IMR-90 (cell line): ENCODE measurements at regions not wholly inside any gene's neighbourhood (a gene's known extent, or its start where the extent isn't known, plus 50 kb on each side); places are given as distances from the start of the nearest gene placed in this dataset.

ENCODE experiments used
- ATAC-seq: fragments of 200-7000 bp; cut with Tn5 transposase; 2 replicates; pipeline ENCODE4 v1.9.1; 2020; ENCODE audit warnings: low read depth, mild to moderate bottlenecking, moderate library complexity
- BruUV-seq: library from RNA; stranded (reverse); fragments of 400-500 nt; replicated peaks from 2 replicates; lab custom pipeline; 2021; lab: Mats Ljungman, UMichigan
- CTCF ChIA-PET: fragments of 300-600 bp; formaldehyde crosslinking; extraction: SDS; loops from one replicate; lab custom pipeline; 2021; ENCODE audit warnings: antibody characterized with exemption; lab: Yijun Ruan, JAX
- POLR2A ChIA-PET: fragments of 300-600 bp; sonication (Branson Sonifier 250); formaldehyde crosslinking; loops from one replicate; lab custom pipeline; 2022; ENCODE audit warnings: antibody characterized with exemption; ENCODE audit not compliant: unreplicated experiment; lab: Charles Lee
- DNase-seq: peaks from one replicate; pipeline ENCODE4 v3.0.0; 2013
- H2AFZ ChIP-seq: replicated peaks from 2 replicates; pipeline ENCODE3; 2013; ENCODE audit warnings: low read length, mild to moderate bottlenecking; ENCODE audit not compliant: poor library complexity
- H2AK5ac ChIP-seq: 2 replicates; pipeline ENCODE4 v1.6.1; 2013; ENCODE audit warnings: low read depth, low read length, inconsistent platforms
- H2AK9ac ChIP-seq: replicated peaks from 2 replicates; pipeline ENCODE3; 2013; ENCODE audit warnings: mild to moderate bottlenecking, low read depth, low read length, moderate library complexity; ENCODE audit not compliant: poor library complexity
- H2BK120ac ChIP-seq: 2 replicates; pipeline ENCODE4 v1.6.1; 2013; ENCODE audit warnings: low read depth, low read length, inconsistent platforms
- H2BK15ac ChIP-seq: 3 replicates; pipeline ENCODE4 v1.6.1; 2013; ENCODE audit warnings: low read depth, low read length, inconsistent platforms
- H2BK20ac ChIP-seq: 2 replicates; pipeline ENCODE4 v1.6.1; 2013; ENCODE audit warnings: low read depth, mild to moderate bottlenecking, inconsistent platforms, low read length, moderate library complexity
- H2BK5ac ChIP-seq: 2 replicates; pipeline ENCODE4 v1.6.1; 2013; ENCODE audit warnings: mild to moderate bottlenecking, low read depth, low read length, inconsistent platforms; ENCODE audit not compliant: poor library complexity, severe bottlenecking
- H3K14ac ChIP-seq: replicated peaks from 2 replicates; pipeline ENCODE4 v1.6.1; 2013; ENCODE audit warnings: low read depth, low read length, inconsistent platforms
- H3K18ac ChIP-seq: 2 replicates; pipeline ENCODE4 v1.6.1; 2013; ENCODE audit warnings: low read depth, low read length, control low read depth
- H3K23ac ChIP-seq: 2 replicates; pipeline ENCODE4 v1.6.1; 2013; ENCODE audit warnings: low read depth, low read length, inconsistent platforms
- H3K27ac ChIP-seq: 2 replicates; pipeline ENCODE4 v1.5.1; 2013; ENCODE audit warnings: mild to moderate bottlenecking, control low read depth, low read length; ENCODE audit not compliant: insufficient read depth
- H3K27me3 ChIP-seq: 2 replicates; pipeline ENCODE4 v1.6.1; 2013; ENCODE audit warnings: low read length; ENCODE audit not compliant: control insufficient read depth, insufficient read depth
- H3K36me3 ChIP-seq: 2 replicates; pipeline ENCODE4 v1.6.1; 2013; ENCODE audit warnings: low read length, mixed read lengths; ENCODE audit not compliant: control insufficient read depth, insufficient read depth
- H3K4ac ChIP-seq: 2 replicates; pipeline ENCODE4 v1.6.1; 2013; ENCODE audit warnings: low read depth, low read length, inconsistent platforms
- H3K4me1 ChIP-seq: 2 replicates; pipeline ENCODE4 v1.6.1; 2013; ENCODE audit warnings: low read length, mixed read lengths; ENCODE audit not compliant: control insufficient read depth, insufficient read depth
- H3K4me2 ChIP-seq: 2 replicates; pipeline ENCODE4 v1.6.1; 2013; ENCODE audit warnings: low read depth, mild to moderate bottlenecking, control low read depth, low read length, moderate library complexity
- H3K4me3 ChIP-seq: 2 replicates; pipeline ENCODE4 v1.5.1; 2013; ENCODE audit warnings: low read depth, mild to moderate bottlenecking, control low read depth, low read length, moderate library complexity; ENCODE audit not compliant: insufficient read depth
- H3K56ac ChIP-seq: 2 replicates; pipeline ENCODE4 v1.6.1; 2013; ENCODE audit warnings: low read length, inconsistent platforms; ENCODE audit not compliant: insufficient read depth; ENCODE audit errors: extremely low read depth
- H3K79me1 ChIP-seq, 2 experiments: 2 replicates each; pipeline ENCODE4 v1.6.1; 2013; ENCODE audit warnings: low read length in 2 of 2, inconsistent platforms in 1 of 2, low read depth in 1 of 2
- H3K9ac ChIP-seq: 2 replicates; pipeline ENCODE4 v1.6.1; 2013; ENCODE audit warnings: low read depth, low read length, control low read depth
- H3K9me1 ChIP-seq: 2 replicates; pipeline ENCODE4 v1.6.1; 2013; ENCODE audit warnings: low read length, inconsistent platforms; ENCODE audit not compliant: insufficient read depth
- H3K9me3 ChIP-seq: 2 replicates; pipeline ENCODE4 v1.6.1; 2013; ENCODE audit warnings: low read length; ENCODE audit not compliant: control insufficient read depth, insufficient read depth
- H4K20me1 ChIP-seq: 2 replicates; pipeline ENCODE4 v1.6.1; 2013; ENCODE audit warnings: low read length, inconsistent platforms; ENCODE audit not compliant: insufficient read depth
- H4K5ac ChIP-seq: 2 replicates; pipeline ENCODE4 v1.6.1; 2013; ENCODE audit warnings: mild to moderate bottlenecking, low read depth, low read length, control low read depth
- H4K8ac ChIP-seq, 2 experiments: 2 replicates each; pipeline ENCODE4 v1.6.1; 2013; ENCODE audit warnings: low read depth in 2 of 2, low read length in 2 of 2, control low read depth in 1 of 2, inconsistent platforms in 1 of 2
- H4K91ac ChIP-seq: 2 replicates; pipeline ENCODE4 v1.6.1; 2013; ENCODE audit warnings: low read depth, low read length, inconsistent platforms; ENCODE audit not compliant: insufficient read depth
- BHLHE40 ChIP-seq: fragments of 150-350 bp; IDR thresholded peaks from 2 replicates; pipeline ENCODE4 v1.6.1; 2016; ENCODE audit warnings: mild to moderate bottlenecking, low read depth, low read length
- CEBPB ChIP-seq: IDR thresholded peaks from 2 replicates; pipeline ENCODE4 v1.6.1; 2012; ENCODE audit warnings: low read depth, low read length, improper control_type of control experiment
- CTCF ChIP-seq: conservative IDR thresholded peaks from 2 replicates; pipeline ENCODE4 v1.5.1; 2012; ENCODE audit warnings: mild to moderate bottlenecking, low read depth, low read length, improper control_type of control experiment
- ELK1 ChIP-seq: fragments of 150-350 bp; IDR thresholded peaks from 2 replicates; pipeline ENCODE4 v1.6.1; 2016; ENCODE audit warnings: low read depth, mild to moderate bottlenecking, low read length, moderate library complexity, borderline replicate concordance
- FOS ChIP-seq: fragments of 150-350 bp; IDR thresholded peaks from 2 replicates; pipeline ENCODE4 v1.6.1; 2016; ENCODE audit warnings: low read depth, low read length
- MAFK ChIP-seq: IDR thresholded peaks from 2 replicates; pipeline ENCODE4 v1.6.1; 2012; ENCODE audit warnings: low read depth, low read length, improper control_type of control experiment
- POLR2A ChIP-seq: IDR thresholded peaks from 2 replicates; pipeline ENCODE4 v1.6.1; 2012; ENCODE audit warnings: mild to moderate bottlenecking, low read depth, low read length
- RCOR1 ChIP-seq: IDR thresholded peaks from 2 replicates; pipeline ENCODE4 v1.6.1; 2012; ENCODE audit warnings: mild to moderate bottlenecking, low read length, improper control_type of control experiment; ENCODE audit not compliant: insufficient replicate concordance
- RFX5 ChIP-seq: IDR thresholded peaks from 2 replicates; pipeline ENCODE4 v1.8.0; 2012; ENCODE audit warnings: low read depth, mild to moderate bottlenecking, low read length, moderate library complexity
- WGBS, 2 experiments: methylation state at CpG; one replicate each; pipeline versions ENCODE4 v1.1.5 to v1.1.7; 2013; ENCODE audit warnings: missing lambda C conversion rate in 2 of 2; ENCODE audit not compliant: insufficient read length in 1 of 2; ENCODE audit errors: extremely low coverage in 2 of 2; 5-methylcytosine and 5-hydroxymethylcytosine counted together
- dilution Hi-C: fragments of 300-500 bp; cut with HindIII; formaldehyde crosslinking; loops from one replicate; pipeline ENCODE4 v1.14.3; 2018; ENCODE audit warnings: low sequenced_read_pairs; ENCODE audit not compliant: unreplicated experiment
- in situ Hi-C: fragments of 300-500 bp; cut with MboI; formaldehyde crosslinking; loops from 3 replicates; pipeline ENCODE4 v1.14.3; 2019; ENCODE audit warnings: low sequenced_read_pairs, inconsistent platforms, mixed read lengths
- intact Hi-C: fragments of 100-400 bp; cut with micrococcal nuclease; formaldehyde crosslinking; loops from 2 replicates; pipeline ENCODE4 v1.10.0; 2022

- H2BK5ac ChIP-seq, result no peak overlapping the region
- DNase-seq, result no peak
- peak overlapping the region; percentile 57; the same call in 1 of the 2 replicates for H3K14ac ChIP-seq
- H4K91ac ChIP-seq, result no peak overlapping the region
- BruUV-seq, result no TSS peak
- no peak overlapping the region; the same call in 1 of the 2 replicates for H3K18ac ChIP-seq
- peak overlapping the region; percentile 42 to 45; a peak in 2 of 4 replicates for H4K8ac ChIP-seq
- H2AK9ac ChIP-seq, result no peak overlapping the region
- no CpG with 5 or more reads among the region's 3 CpGs for WGBS, 2 experiments
- ATAC-seq, result no peak
- H2BK20ac ChIP-seq, result peak overlapping the region; percentile 41; the same call in 1 of the 2 replicates
- H3K9me1 ChIP-seq, result peaks cover 16% of the 10 kb centered on the region
- no peaks in the 10 kb centered on the region for H3K36me3 ChIP-seq
- TF ChIP-seq POLR2A (no peak), RCOR1 (no peak), FOS (no peak), BHLHE40 (no peak), ELK1 (no peak), CTCF (no peak), RFX5 (no peak), CEBPB (no peak), MAFK (no peak)
- H3K23ac ChIP-seq, result no peak overlapping the region
- peak overlapping the region; percentile 71 for H3K4ac ChIP-seq
- ChIA-PET CTCF (no interaction called here), POLR2A (no interaction called here)
- no peak overlapping the region for H3K4me2 ChIP-seq
- H3K27me3 ChIP-seq, result no peaks in the 10 kb centered on the region
- no peak overlapping the region for H4K5ac ChIP-seq
- H3K9ac ChIP-seq, result no peak overlapping the region
- H2BK15ac ChIP-seq, result peak overlapping the region; percentile 36; the same call in 1 of the 3 replicates
- peak overlapping the region; percentile 61; the same call in 1 of the 2 replicates for H2AK5ac ChIP-seq
- H2AFZ ChIP-seq, result no peak overlapping the region
- peaks cover 14% of the 10 kb centered on the region for H3K4me1 ChIP-seq
- H3K9me3 ChIP-seq, result no peaks in the 10 kb centered on the region
- dilution Hi-C loops, result no loop called here
- intact Hi-C loops, result no loop called here
- no peak overlapping the region for H3K27ac ChIP-seq
- H3K56ac ChIP-seq, result no peak overlapping the region
- no peak overlapping the region for H3K4me3 ChIP-seq
- H4K20me1 ChIP-seq, result no peaks in the 10 kb centered on the region
- no peak overlapping the region for H2BK120ac ChIP-seq
- in situ Hi-C loops, result no loop called here
- H3K79me1 ChIP-seq, result no peaks in the 10 kb centered on the region
Measured at GRCh38 chr13:44133626-44134025, 240.0 kb upstream of the SERP2 start.
